ENCODE measurements at regions not wholly inside any gene's neighbourhood (a gene's known extent, or its start where the extent isn't known, plus 50 kb on each side); places are given as distances from the start of the nearest gene placed in this dataset.
A peak's percentile ranks its signal among the peaks of the same experiment; 100 is the strongest.
"Not testable (repeated sequence)": the region's sequence is repeated elsewhere in the genome, so short reads cannot be mapped to it uniquely, and the experiment has no call there.

- TF ChIP-seq POLR2A (IDR thresholded peaks at IDR 0.05): no peak
- no peak for TF ChIP-seq CTCF (IDR thresholded peaks at IDR 0.05)
- Histone ChIP-seq H3K4me1 (peaks cover 15% of the 10 kb centered on the region), H3K9me3 (no peaks in the 10 kb centered on the region), H3K4me3 (no peak overlapping the region), H3K27me3 (no peaks in the 10 kb centered on the region), H3K36me3 (replicated peaks in 1 of 2; ENCODE audit: insufficient read depth in 1 of 2, low read depth in 2 of 2) (no peaks in the 10 kb centered on the region), H3K27ac (no peak overlapping the region)
- ATAC-seq (no peak), DNase-seq (no peak)
- 68 to 76% methylated on average over 9 of the region's 9 CpGs for WGBS, 2 donors
- intact Hi-C loops (cut with DNase I): no loop called here
Observed at GRCh38 chr17:64739316-64740058, 77.4 kb upstream of the SMURF2 start.

- H3K4me1 ChIP-seq: peaks cover 11% of the 10 kb centered on the region
- H3K36me3 ChIP-seq (replicated peaks in 1 of 2; ENCODE audit: insufficient read depth in 1 of 2, low read depth in 2 of 2): no peaks in the 10 kb centered on the region
- DNase-seq (peak in 3 of 4 donors; percentile 38 to 54 (median 43)), ATAC-seq (peak; percentile 47)
- intact Hi-C loops (cut with DNase I): no loop called here
- 53 to 56% methylated on average over 8 of the region's 8 CpGs for WGBS, 2 donors
- TF ChIP-seq POLR2A (IDR thresholded peaks at IDR 0.05) (no peak), CTCF (IDR thresholded peaks at IDR 0.05) (peak in 6 of 7 experiments; percentile 28 to 57 (median 48))
- H3K4me3 ChIP-seq: no peak overlapping the region
- no peaks in the 10 kb centered on the region for H3K9me3 ChIP-seq
- H3K27ac ChIP-seq: no peak overlapping the region
- H3K27me3 ChIP-seq: no peaks in the 10 kb centered on the region
Observed at GRCh38 chr17:64736804-64737492, 74.8 kb upstream of the SMURF2 start.

- Histone ChIP-seq H3K9me3 (no peaks in the 10 kb centered on the region), H3K36me3 (replicated peaks in 1 of 2; ENCODE audit: insufficient read depth in 1 of 2, low read depth in 2 of 2) (no peaks in the 10 kb centered on the region), H3K4me1 (no peaks in the 10 kb centered on the region), H3K4me3 (no peak overlapping the region), H3K27ac (no peak overlapping the region), H3K27me3 (no peaks in the 10 kb centered on the region)
- 69 to 77% methylated on average over 11 to 12 of the region's 12 CpGs for WGBS, 2 donors
- intact Hi-C loops (cut with DNase I): no loop called here
- ATAC-seq (peak; percentile 40), DNase-seq (peak in 3 of 4 donors; percentile 13 to 20 (median 18))
- TF ChIP-seq CTCF (IDR thresholded peaks at IDR 0.05) (no peak), POLR2A (IDR thresholded peaks at IDR 0.05) (no peak)
Observed at GRCh38 chr17:64732336-64733006, 70.4 kb upstream of the SMURF2 start.

- H3K4me3 ChIP-seq; H3K27me3 ChIP-seq; H3K36me3 ChIP-seq (replicated peaks in 1 of 2; ENCODE audit: insufficient read depth in 1 of 2, low read depth in 2 of 2); H3K27ac ChIP-seq; ATAC-seq; intact Hi-C loops (cut with DNase I); H3K9me3 ChIP-seq; DNase-seq; H3K4me1 ChIP-seq: not testable (repeated sequence)
- WGBS, 2 donors: 89 to 93% methylated on average over 6 of the region's 6 CpGs
Observed at GRCh38 chr17:64730023-64730422, 67.9 kb upstream of the SMURF2 start.

- Histone ChIP-seq H3K27me3 (no peaks in the 10 kb centered on the region), H3K36me3 (replicated peaks in 1 of 2; ENCODE audit: insufficient read depth in 1 of 2, low read depth in 2 of 2) (no peaks in the 10 kb centered on the region), H3K4me3 (no peak overlapping the region), H3K4me1 (no peaks in the 10 kb centered on the region), H3K9me3 (no peaks in the 10 kb centered on the region), H3K27ac (no peak overlapping the region)
- 83 to 89% methylated on average over 7 of the region's 7 CpGs for WGBS, 2 donors
- TF ChIP-seq CTCF (IDR thresholded peaks at IDR 0.05): no peak
- no peak for TF ChIP-seq POLR2A (IDR thresholded peaks at IDR 0.05)
- DNase-seq (no peak), ATAC-seq (no peak)
- intact Hi-C loops (cut with DNase I): no loop called here
Observed at GRCh38 chr17:64729201-64729600, 67.1 kb upstream of the SMURF2 start.
